ENCODE measurements at regions not wholly inside any gene's neighbourhood (a gene's known extent, or its start where the extent isn't known, plus 50 kb on each side); places are given as distances from the start of the nearest gene placed in this dataset.
A peak's percentile ranks its signal among the peaks of the same experiment; 100 is the strongest.
"Not testable (repeated sequence)": the region's sequence is repeated elsewhere in the genome, so short reads cannot be mapped to it uniquely, and the experiment has no call there.

GRCh38 chr4:84258905-84259830, 239.9 kb downstream of the NKX6-1 start:
- H3K27ac Mint-ChIP-seq (ENCODE audit: unreplicated experiment) = no peak overlapping the region
- CTCF ChIA-PET = no interaction called here
- intact Hi-C loops (cut with micrococcal nuclease; ENCODE audit: unreplicated experiment) = loop anchor here (1.0 to 10.0 kb wide), 4 partner anchors 294 to 615 kb away; no protein-coding TSS in a partner anchor

GRCh38 chr4:84254537-84254936, 244.6 kb downstream of the NKX6-1 start:
- peaks cover 7% of the 10 kb centered on the region for H3K27me3 Mint-ChIP-seq (ENCODE audit: unreplicated experiment)
- H3K9me3 Mint-ChIP-seq (ENCODE audit: low read depth, unreplicated experiment) = no peaks in the 10 kb centered on the region
- no peaks in the 10 kb centered on the region for H3K36me3 Mint-ChIP-seq (ENCODE audit: insufficient read depth, unreplicated experiment)
- no peak overlapping the region for H3K27ac Mint-ChIP-seq (ENCODE audit: unreplicated experiment)
- no TSS peak for BruUV-seq (replicated peaks)
- no peak for DNase-seq
- no peak overlapping the region for H3K4me3 Mint-ChIP-seq (ENCODE audit: low read depth, unreplicated experiment)
- TF ChIP-seq CTCF (IDR thresholded peaks at IDR 0.05; ENCODE audit: unreplicated experiment) = no peak
- CTCF ChIA-PET = no interaction called here
- H3K4me1 Mint-ChIP-seq (ENCODE audit: low read depth, unreplicated experiment) = no peaks in the 10 kb centered on the region
- intact Hi-C loops (cut with micrococcal nuclease; ENCODE audit: unreplicated experiment) = loop anchor here (10.0 kb wide), 1 partner anchor 290 kb away; no protein-coding TSS in a partner anchor

More at GRCh38 chr4:84258905-84259830, 239.9 kb downstream of the NKX6-1 start:
- Mint-ChIP-seq H3K4me1 (ENCODE audit: low read depth, unreplicated experiment) (no peaks in the 10 kb centered on the region), H3K27me3 (ENCODE audit: unreplicated experiment) (peaks cover 29% of the 10 kb centered on the region), H3K36me3 (ENCODE audit: insufficient read depth, unreplicated experiment) (no peaks in the 10 kb centered on the region), H3K4me3 (ENCODE audit: low read depth, unreplicated experiment) (no peak overlapping the region), H3K9me3 (ENCODE audit: low read depth, unreplicated experiment) (no peaks in the 10 kb centered on the region)
- BruUV-seq (replicated peaks) = no TSS peak
- DNase-seq = peak; percentile 7
- TF ChIP-seq CTCF (IDR thresholded peaks at IDR 0.05; ENCODE audit: unreplicated experiment) = no peak

- peaks cover 17% of the 10 kb centered on the region for H3K27me3 Mint-ChIP-seq (ENCODE audit: unreplicated experiment)
- intact Hi-C loops (cut with micrococcal nuclease; ENCODE audit: unreplicated experiment) = no loop called here
- H3K27ac Mint-ChIP-seq (ENCODE audit: unreplicated experiment) = no peak overlapping the region
- H3K4me3 Mint-ChIP-seq (ENCODE audit: low read depth, unreplicated experiment) = no peak overlapping the region
- no peaks in the 10 kb centered on the region for H3K9me3 Mint-ChIP-seq (ENCODE audit: low read depth, unreplicated experiment)
- TF ChIP-seq CTCF (IDR thresholded peaks at IDR 0.05; ENCODE audit: unreplicated experiment) = no peak
- no peaks in the 10 kb centered on the region for H3K4me1 Mint-ChIP-seq (ENCODE audit: low read depth, unreplicated experiment)
- DNase-seq = no peak
- BruUV-seq (replicated peaks) = no TSS peak
- H3K36me3 Mint-ChIP-seq (ENCODE audit: insufficient read depth, unreplicated experiment) = no peaks in the 10 kb centered on the region
- CTCF ChIA-PET = no interaction called here
These were observed 249.6 kb downstream of the NKX6-1 start for GRCh38 chr4:84249521-84249920.

GRCh38 chr4:84245042-84245441, 254.1 kb downstream of the NKX6-1 start:
- CTCF ChIA-PET; DNase-seq; H3K27ac Mint-ChIP-seq (ENCODE audit: unreplicated experiment); BruUV-seq (replicated peaks); intact Hi-C loops (cut with micrococcal nuclease; ENCODE audit: unreplicated experiment); H3K36me3 Mint-ChIP-seq (ENCODE audit: insufficient read depth, unreplicated experiment); H3K4me1 Mint-ChIP-seq (ENCODE audit: low read depth, unreplicated experiment); H3K9me3 Mint-ChIP-seq (ENCODE audit: low read depth, unreplicated experiment); H3K4me3 Mint-ChIP-seq (ENCODE audit: low read depth, unreplicated experiment): not testable (repeated sequence)
- peaks cover 17% of the 10 kb centered on the region for H3K27me3 Mint-ChIP-seq (ENCODE audit: unreplicated experiment)

- H3K27me3 Mint-ChIP-seq (ENCODE audit: unreplicated experiment) = peaks cover 17% of the 10 kb centered on the region
- BruUV-seq (replicated peaks); H3K9me3 Mint-ChIP-seq (ENCODE audit: low read depth, unreplicated experiment); intact Hi-C loops (cut with micrococcal nuclease; ENCODE audit: unreplicated experiment); DNase-seq; H3K27ac Mint-ChIP-seq (ENCODE audit: unreplicated experiment); CTCF ChIA-PET; H3K4me3 Mint-ChIP-seq (ENCODE audit: low read depth, unreplicated experiment); H3K4me1 Mint-ChIP-seq (ENCODE audit: low read depth, unreplicated experiment); H3K36me3 Mint-ChIP-seq (ENCODE audit: insufficient read depth, unreplicated experiment): not testable (repeated sequence)
These were observed 254.7 kb downstream of the NKX6-1 start for GRCh38 chr4:84244346-84244801.
